ENCODE measurements at regions not wholly inside any gene's neighbourhood (a gene's known extent, or its start where the extent isn't known, plus 50 kb on each side); places are given as distances from the start of the nearest gene placed in this dataset.

- TF ChIP-seq CTCF (IDR thresholded peaks at IDR 0.05), result no peak
- DNase-seq, result no peak
- Histone ChIP-seq H3K27me3 (no peaks in the 10 kb centered on the region), H3K36me3 (no peaks in the 10 kb centered on the region), H3K4me1 (peaks cover 10 to 28% of the 10 kb centered on the region in 2 donors), H3K4me3 (no peak overlapping the region), H3K9me3 (no peaks in the 10 kb centered on the region), H3K27ac (no peak overlapping the region)
- intact Hi-C loops (cut with DNase I), result no loop called here
- ATAC-seq, result no peak
These were observed 87.2 kb upstream of the KIF5B start for GRCh38 chr10:32143302-32143847.

- Histone ChIP-seq H3K4me3 (no peak overlapping the region), H3K36me3 (no peaks in the 10 kb centered on the region), H3K27ac (no peak overlapping the region), H3K9me3 (no peaks in the 10 kb centered on the region), H3K4me1 (peaks cover 10 to 28% of the 10 kb centered on the region in 2 donors), H3K27me3 (no peaks in the 10 kb centered on the region)
- no peak for TF ChIP-seq CTCF (IDR thresholded peaks at IDR 0.05)
- intact Hi-C loops (cut with DNase I), result no loop called here
- DNase-seq (no peak), ATAC-seq (no peak)
These were observed 86.4 kb upstream of the KIF5B start for GRCh38 chr10:32142646-32143045.

- no peak for TF ChIP-seq CTCF (IDR thresholded peaks at IDR 0.05)
- Histone ChIP-seq H3K36me3 (no peaks in the 10 kb centered on the region), H3K27me3 (no peaks in the 10 kb centered on the region), H3K27ac (peak overlapping the region; percentile 8 to 55), H3K4me3 (no peak overlapping the region), H3K4me1 (peaks cover 10 to 28% of the 10 kb centered on the region in 2 donors), H3K9me3 (no peaks in the 10 kb centered on the region)
- intact Hi-C loops (cut with DNase I), result no loop called here
- ATAC-seq, result no peak
- no peak for DNase-seq
These were observed 85.0 kb upstream of the KIF5B start for GRCh38 chr10:32141018-32141807.

GRCh38 chr10:32140403-32140802 lies 84.2 kb upstream of the KIF5B start:
- intact Hi-C loops (cut with DNase I), result no loop called here
- no peaks in the 10 kb centered on the region for H3K36me3 ChIP-seq
- H3K9me3 ChIP-seq, result no peaks in the 10 kb centered on the region

More at GRCh38 chr10:32140403-32140802, 84.2 kb upstream of the KIF5B start:
- no peak for TF ChIP-seq CTCF (IDR thresholded peaks at IDR 0.05)
- H3K27me3 ChIP-seq, result no peaks in the 10 kb centered on the region
- ATAC-seq (no peak), DNase-seq (no peak)
- H3K4me3 ChIP-seq, result no peak overlapping the region
- H3K4me1 ChIP-seq, result peaks cover 10 to 28% of the 10 kb centered on the region in 2 donors
- no peak overlapping the region for H3K27ac ChIP-seq

All from left lung (tissue), 4 donors.